ENCODE measurements at regions not wholly inside any gene's neighbourhood (a gene's known extent, or its start where the extent isn't known, plus 50 kb on each side); places are given as distances from the start of the nearest gene placed in this dataset.
"Not testable (repeated sequence)": the region's sequence is repeated elsewhere in the genome, so short reads cannot be mapped to it uniquely, and the experiment has no call there.

DNA sequence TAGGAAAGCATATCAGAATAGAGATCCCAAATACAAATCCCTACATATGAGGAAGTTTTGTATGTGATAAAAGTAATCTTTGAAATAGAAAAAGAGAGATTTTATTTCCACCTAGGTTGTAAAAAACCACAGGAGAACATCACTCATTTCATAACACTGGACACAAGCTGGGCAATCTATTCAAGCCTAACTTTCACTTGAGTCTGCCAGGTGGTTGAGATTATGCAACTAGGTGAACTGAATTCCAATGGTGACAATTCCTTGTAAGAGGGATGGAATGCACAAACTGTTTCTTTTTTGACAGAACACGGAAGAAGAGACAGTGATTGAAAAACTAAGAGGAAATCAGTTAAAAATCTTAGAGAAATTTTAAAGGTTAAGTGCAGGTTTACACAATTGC is 619.6 kb upstream of the TMEFF2 start:
- no peak for DNase-seq

DNA sequence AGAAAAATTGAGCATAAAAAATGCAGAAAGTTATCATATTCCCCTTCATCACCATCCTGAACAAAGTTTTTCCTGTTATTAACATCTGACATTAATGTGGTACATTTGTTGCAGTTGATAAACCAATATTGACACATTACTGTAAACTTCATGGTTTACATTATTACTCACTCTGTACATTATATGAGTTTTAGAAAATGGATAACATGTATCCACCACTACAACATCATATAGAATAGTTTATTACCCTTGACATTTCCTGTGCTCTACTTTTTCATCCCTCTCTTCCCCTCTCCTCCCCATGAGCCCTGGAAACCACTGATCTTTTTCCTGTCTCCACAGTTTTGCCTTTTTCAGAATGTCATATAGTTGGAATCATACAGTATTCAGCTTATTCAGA is 618.6 kb upstream of the TMEFF2 start:
- DNase-seq, result no peak

DNA sequence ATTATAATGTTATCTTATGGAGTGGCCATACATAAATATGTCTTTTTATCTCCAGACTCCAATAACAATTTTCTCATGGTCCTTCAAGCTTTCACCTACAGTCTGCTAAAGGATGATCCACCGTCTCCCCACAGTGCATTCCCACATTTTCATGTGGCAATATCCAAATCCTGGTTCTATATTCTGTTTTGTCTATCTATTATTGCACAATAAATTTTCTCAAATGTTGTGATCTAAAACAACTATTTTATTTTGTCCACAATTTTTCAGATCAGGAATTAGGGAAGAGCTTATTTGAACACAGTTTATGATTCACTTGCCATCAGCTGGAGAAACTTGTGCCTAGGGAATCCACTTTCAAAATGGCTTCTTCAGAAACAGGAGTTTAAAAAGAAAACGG is 614.4 kb upstream of the TMEFF2 start:
- DNase-seq, result no peak

DNA sequence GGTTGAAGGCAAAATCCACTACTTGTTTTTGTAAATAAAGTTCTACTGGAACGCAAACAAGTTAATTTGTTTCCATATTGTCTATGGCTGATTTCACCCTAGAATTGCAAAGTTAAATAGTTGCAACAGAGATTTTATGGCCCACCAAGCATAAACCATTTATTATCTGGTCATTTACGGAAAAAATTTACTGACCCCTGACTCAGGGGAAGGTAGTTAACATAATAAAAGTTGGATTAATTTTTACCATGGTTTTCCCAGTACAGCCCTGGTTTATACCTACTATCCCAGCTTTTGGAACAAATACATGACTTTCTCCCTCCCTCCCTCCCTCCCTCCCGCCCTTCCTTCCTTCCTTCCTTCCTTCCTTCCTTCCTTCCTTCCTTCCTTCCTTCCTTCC is 588.9 kb upstream of the TMEFF2 start:
- no peak for DNase-seq

DNA sequence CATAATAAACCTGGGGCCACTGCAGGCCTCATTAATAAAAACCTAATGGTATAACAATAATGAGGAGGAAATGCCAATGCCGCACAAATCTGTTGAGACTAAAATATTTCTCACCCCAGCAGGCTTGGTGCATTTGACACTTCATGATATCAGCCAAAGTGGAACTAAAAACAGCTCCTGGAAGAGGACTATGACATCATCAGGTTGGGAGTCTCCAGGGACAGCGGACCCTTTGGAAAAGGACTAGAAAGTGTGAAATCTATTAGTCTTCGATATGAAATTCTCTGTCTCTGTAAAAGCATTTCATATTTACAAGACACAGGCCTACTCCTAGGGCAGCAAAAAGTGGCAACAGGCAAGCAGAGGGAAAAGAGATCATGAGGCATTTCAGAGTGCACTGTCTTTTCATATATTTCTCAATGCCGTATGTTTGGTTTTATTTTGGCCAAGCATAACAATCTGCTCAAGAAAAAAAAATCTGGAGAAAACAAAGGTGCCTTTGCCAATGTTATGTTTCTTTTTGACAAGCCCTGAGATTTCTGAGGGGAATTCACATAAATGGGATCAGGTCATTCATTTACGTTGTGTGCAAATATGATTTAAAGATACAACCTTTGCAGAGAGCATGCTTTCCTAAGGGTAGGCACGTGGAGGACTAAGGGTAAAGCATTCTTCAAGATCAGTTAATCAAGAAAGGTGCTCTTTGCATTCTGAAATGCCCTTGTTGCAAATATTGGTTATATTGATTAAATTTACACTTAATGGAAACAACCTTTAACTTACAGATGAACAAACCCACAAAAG is 580.9 kb upstream of the TMEFF2 start:
- no peak for DNase-seq

DNA sequence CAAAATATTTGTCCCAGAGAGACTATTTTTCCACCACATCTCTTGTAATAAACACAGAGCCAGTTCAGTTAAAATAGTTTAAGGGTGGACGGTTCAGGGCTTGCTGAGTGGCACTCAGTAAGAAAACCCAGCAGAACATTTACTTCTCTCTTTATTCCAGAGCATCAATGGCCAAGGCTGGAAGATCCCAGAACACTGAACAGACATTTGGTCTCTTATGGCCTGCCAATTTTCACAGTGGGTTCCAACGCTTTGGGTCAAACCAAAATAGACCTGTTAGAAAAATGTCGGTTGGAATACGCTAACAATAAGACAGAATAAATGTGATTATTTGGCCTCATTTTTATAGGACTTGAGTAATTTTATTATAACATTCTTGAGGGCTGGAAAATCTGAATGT is 580.3 kb upstream of the TMEFF2 start:
- no peak for DNase-seq

DNA sequence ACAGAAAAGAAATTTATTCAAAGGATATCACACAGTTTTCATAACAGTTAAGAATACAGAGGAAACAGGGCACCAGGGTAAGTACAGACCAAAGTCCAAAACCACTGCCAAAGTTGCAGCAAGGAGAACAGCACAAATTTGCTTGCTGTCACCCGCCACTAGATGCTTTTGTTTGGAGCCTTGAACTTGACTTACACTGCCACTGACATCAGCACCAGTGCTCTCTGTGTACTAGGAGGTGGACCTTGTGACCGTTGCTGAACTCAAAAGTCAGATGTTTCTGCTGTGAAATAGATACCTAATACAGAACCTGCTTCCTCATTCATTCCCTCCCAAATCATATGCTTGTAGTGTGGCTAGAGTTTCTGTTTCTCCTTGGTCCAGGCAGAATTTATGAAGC is 578.3 kb upstream of the TMEFF2 start:
- no peak for DNase-seq

DNA sequence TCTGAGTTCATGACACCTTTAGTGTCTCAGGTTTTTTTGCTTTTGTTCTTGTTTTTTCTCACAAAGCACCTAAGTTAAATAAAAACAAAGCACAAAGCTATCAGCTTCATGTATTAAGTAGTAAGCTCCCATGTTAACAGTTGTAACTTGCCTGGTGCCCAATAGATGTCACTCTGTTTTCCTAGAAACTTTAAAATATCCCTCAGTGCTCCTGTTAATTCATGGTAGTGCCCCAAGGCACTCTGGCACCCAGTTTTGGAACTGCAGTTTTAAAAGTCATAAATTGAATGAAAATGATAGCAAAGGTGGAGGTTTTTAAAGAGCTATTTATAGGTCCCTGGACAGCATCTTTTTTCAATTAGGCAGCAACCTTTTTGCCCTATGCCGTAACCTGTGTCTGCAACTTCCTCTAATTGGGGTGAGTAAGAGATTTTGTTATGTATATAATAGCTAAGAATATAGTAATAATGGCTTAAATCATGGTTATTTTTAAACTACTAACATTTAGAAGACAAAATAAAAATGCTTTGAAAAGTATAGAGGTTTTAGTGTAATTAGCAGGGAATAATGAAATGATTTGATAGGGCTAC is 555.0 kb upstream of the TMEFF2 start:
- DNase-seq, result peak; percentile 16

DNA sequence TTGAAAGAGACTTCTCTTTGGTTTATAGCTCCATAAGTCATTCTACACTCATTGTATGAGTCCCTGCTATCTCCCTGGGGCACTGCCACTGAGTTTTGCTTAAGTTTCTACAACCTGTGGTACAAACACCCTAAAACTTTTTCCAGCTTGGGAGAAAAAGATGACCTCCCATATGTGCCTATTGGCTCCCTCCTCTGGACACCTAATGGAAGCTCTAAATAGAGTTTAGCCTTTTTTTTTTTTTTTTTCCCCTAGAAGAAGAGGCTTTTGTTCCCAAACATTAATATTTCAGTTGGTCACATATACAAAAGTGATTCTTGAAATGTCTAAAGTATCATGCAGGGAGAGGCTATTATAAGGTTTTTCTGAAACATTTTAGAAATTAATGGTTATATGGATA is 547.2 kb upstream of the TMEFF2 start:
- no peak for DNase-seq

DNA sequence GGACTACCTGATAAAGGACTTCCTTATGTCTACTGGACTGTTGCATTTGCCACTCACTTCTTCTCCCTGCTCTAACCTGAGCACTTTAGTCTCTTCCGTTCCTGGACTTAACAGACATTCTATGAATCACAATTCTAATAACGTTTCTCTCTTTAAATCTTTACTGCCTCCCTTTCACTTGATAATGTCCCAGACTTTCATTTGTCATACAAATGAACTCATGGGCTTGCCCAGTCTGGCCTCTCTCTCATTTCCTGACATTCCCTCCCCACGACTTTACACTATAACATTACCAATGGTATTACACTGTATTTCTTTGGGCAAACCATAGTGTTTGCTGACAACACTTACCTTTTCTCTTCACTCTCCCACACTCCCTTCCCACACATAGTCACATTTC is 540.7 kb upstream of the TMEFF2 start:
- no peak for DNase-seq

DNA sequence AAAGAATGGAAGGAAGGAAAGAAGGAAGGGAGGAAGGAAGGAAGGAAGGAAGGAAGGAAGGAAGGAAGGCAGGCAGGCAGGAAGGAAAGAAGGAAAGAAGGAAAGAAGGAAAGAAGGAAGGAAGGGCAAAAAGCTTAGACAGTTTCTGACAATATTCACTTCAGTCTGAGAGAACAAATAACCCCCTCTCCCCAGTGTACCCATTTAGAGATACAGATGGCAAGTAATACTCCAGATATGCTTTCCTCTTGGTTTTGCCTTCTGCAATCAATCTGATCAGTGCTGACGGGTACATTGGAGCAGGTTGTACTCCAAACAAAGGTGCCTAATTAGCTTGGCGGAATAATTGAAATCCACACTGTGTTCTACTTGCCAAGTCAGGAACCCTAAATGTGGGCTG is 534.6 kb upstream of the TMEFF2 start:
- no peak for DNase-seq

DNA sequence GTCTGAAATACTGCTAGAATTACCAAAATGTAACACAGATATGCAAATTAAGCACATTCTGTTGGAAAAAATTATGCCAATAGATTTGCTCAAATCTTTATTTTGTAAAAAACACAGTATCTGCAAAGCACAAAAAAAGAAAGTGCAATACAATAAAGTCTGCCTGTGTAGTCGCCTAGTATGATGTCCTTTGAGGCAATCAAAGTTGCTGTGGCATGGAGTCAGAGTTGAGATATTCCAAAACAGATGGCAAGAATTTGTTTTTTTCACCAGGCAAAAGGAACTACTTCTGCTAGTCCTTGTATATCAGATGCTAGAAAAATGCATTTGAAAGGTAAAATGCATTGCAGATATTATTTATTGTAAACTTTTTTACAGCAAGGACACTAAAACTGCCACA is 531.3 kb upstream of the TMEFF2 start:
- DNase-seq, result no peak

DNA sequence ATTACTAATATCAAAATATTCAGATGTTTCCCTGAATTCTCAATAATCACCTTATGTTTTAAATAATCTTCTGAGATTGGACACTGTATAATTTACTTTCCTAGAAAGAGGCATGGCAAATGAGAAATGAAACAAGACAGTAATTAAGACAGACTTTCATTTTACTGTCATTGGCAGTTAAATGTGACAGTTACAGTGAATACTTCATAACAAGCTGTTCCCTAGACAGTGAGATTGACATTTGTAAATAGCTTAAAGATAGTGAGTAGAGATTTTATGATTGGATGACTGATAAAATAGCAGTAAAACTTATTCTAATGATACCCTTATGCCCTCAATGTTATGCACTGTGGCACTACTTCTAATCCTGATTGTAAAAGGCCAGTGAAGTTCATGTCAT is 524.9 kb upstream of the TMEFF2 start:
- DNase-seq, result no peak

DNA sequence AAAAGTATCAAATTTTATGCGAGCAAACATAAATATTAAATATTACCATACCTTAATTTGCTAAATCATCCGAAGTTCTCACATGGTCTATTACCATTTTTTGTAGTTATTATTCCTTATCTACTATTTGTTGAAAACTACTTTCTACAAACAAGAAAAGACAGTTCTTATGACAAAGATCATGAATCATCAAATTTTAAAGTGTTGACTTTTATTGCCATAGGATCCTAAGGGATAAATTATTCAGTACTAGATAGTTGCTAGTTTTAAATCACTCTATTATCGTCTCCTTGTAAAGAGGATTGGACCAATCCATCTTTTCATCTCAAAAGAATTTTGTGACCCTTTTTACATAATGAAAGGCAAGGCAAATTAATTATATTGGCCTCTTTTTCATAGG is 523.6 kb upstream of the TMEFF2 start:
- no peak for DNase-seq

DNA sequence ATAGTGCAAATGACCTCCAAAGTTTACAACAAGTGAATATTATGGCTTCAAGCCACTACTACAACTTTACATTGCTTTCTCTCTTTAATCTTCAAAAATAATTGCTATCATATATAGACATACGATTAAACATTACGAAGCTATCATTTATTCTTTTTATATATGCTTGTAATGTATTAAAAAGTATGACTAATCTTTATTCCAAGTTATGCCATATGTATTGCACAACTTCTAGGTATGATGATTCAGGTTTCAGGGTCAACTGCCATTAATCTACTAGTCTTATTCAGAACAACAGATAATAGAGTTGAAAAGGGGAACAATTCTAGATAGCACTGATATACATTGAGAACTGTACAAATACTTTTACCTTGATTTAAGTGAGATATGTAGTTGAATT is 506.2 kb upstream of the TMEFF2 start:
- no peak for DNase-seq

DNA sequence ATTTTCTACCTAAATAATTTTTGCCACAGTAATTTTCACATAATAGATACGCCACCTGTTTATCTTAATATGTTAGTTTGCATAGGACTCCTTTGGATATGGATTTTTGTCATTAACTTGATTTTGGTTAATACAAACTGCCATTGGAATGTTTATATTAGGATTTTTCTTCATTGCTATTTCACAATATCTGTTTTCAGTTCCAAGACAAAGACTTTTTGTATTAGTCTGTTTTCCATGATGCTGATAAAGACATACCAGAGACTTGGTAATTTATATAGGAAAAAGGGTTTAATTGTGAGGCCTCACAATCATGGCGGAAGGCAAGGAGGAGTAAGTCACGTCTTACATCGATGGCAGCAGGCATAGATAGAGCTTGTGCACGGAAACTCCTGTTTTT is 503.1 kb upstream of the TMEFF2 start:
- DNase-seq, result no peak

DNA sequence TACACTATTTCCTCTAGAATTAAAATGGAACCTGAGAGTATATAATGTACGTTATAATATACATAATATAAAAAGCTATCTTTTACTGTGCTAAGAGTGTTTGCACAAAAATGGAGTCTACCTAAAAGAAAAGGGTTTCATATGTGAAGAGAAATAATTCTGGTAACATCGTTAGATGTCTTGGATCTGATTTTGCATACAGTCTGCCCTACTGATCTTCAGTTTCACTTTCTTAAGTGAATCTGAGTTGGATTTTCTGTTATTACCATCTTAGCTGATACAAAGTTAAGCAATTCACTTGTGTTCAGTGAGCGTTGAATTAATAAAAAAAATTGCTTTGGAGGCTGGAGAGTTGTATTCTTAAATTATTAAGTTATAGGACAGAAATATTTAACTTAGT is 502.1 kb upstream of the TMEFF2 start:
- DNase-seq, result no peak

DNA sequence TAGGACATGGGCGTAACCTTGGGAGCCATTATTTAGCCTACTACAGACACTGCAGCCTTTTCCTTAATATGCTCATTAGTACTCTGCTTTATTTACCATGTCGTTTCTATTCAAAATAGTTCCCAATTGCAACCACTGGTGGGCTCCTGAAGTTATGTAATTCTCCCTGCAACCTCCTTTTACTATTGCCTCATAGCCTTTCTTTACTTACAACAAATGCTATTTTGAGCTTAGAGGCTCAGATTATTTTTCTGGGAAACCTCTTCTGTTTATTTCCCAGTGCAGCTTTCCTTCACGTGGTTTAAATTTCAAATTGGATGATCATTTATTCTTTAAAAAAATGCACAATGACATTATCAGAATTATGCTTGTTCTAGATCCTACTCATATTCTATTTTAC is 492.3 kb upstream of the TMEFF2 start:
- no peak for DNase-seq

DNA sequence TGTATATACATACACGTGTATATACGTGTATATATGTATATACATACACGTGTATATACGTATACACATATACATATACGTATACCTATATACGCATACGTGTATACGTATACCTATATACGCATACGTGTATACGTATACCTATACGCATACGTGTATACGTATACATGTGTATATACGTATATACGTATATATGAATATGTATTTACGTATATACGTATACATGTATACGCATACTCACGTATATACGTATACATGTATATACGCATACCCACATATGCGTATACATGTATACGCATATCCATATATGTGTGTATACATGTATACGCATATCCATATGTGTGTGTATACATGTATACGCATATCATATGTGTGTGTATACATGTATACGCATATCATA is 487.8 kb upstream of the TMEFF2 start:
- not testable (repeated sequence) for DNase-seq

DNA sequence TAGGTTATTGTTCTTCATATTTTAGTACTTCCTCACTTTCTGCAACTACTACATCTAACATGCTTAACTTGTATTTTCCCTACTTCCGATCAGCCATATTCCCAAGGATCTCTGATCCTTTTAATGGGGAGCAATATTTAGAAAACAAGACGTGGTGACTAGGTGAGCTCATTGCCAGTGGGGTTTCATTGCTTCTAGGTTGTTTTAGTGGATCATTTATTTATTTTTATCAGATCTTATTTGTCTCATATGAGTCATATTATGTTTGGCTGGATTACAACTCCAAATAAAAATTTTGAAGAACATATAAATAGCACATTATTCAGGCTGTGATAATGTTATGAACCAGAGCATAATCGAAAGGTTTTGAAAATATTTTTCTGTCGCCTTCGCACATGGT is 480.9 kb upstream of the TMEFF2 start:
- no peak for DNase-seq

DNA sequence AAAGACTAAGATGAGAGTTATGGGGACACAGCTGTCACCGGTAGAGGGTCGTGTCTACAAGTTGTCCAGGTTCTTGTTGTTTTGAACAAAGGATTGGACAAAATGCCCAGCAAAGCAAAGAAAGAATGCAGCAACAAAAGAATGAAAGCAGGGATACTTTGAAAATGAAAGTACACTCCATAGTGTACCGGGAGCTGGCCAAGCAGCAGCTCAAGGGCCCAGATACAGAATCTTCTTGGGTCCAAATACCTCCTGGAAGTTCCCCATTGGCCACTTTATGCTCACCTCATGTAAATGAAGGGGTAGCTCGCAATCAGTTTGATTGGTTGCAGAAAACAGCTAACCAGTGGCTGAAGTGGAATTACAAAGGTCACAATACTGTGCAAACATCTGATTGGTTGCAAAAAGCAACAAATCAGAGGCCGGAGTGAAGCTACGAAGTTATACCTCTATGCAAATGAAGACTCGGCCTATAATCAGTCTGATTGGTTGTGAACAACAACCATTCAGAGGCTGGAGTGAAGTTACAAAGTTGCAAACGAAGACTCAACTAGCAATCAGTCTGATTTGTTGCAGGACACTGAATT is 474.9 kb upstream of the TMEFF2 start:
- no peak for DNase-seq

DNA sequence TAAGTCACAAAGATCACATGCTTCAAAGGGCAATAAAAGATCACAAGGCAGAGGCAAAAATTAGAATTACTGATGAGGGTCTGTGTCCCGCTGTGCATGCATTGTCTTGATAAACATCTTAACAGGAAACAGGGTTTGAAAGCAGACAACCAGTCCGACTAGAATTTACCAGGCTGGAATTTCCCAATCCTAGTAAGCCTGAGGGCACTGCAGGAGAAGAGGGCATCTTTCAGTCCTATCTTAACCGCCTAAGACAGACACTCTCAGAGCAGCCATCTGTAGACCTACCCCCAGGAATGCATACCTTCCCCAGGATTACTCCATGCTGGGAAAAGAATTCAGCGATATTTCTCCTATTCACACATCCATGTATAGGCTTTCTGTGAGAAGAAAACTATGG is 465.8 kb upstream of the TMEFF2 start:
- not testable (repeated sequence) for DNase-seq

DNA sequence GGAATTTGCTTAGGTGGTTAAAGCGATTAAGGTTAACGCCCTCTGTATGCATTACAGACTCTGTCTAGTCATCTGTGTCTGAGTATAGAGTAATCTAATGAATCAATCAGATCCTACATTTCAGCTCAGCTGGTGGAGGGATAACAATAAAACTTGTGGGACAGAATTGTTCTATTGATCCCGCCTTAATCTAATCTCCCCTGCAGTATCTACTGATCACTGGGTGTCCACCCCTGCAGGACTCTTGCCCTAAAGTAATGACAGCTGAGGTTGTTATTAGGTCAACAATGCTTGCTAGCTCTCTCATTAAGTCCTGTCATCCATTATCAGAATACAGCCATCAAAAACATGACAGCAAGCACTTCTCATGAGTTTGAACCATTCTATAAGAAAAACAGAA is 462.6 kb upstream of the TMEFF2 start:
- no peak for DNase-seq

DNA sequence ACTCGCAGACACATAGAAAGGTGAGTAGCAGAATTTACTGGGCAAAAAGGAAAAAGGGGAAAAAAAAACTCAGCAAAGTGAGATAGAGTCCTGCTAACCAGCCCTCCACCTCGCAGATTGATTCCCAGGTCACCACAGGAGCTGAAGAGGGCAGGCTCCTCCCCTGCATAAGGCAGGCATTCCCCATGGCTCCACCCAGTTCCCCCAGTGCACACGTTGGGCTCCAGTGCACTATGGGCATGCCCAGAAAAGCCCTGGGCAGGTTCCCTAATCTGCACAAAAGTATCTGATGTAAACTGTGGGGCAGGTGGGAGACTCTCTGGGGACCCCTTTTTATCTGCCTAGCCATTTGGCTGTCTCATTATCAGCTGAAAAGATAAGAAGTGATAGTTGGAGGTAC is 461.2 kb upstream of the TMEFF2 start:
- no peak for DNase-seq

All from NCI-H510A treated with DMSO at 0.1 percent for 48 hours (cell line).